ENCODE measurements at regions not wholly inside any gene's neighbourhood (a gene's known extent, or its start where the extent isn't known, plus 50 kb on each side); places are given as distances from the start of the nearest gene placed in this dataset.

DNA sequence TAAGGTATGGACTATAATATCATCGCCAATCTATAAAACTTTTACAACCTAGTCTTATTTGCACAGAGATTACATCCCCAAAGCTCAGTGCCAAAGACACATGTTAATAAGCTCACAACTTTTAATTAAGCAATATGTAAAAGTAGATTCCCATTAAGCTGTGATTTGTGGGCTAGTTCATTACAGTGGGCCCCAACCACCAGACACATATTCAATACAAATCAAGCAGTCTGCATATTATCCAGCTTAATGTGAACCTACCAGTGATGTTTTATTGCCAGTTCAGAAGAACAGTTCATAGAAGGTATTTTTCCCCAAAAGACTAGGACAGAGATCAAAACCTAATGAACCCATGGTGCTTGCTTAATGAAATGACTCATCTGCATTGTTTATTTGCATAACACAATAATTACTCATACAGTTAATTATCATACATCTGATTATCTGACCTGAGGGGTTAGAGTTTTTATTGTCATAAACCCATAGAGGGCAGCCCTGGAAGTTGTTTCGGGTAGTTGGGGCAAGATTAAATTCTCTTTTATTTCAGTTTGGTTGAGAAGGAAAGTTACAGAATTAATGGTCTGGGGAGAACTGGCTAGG, 831.0 kb downstream of the TFAP2A start:
- Mint-ChIP-seq H3K27me3 (ENCODE audit: low read depth in 3 of 3) (no peaks in the 10 kb centered on the region), H3K4me3 (no peak overlapping the region), H3K36me3 (no peaks in the 10 kb centered on the region), H3K4me1 (no peaks in the 10 kb centered on the region), H3K9me3 (peaks cover 0 to 5% (median 2%) of the 10 kb centered on the region in 7 donors), H3K27ac (no peak overlapping the region)
- Histone ChIP-seq H3K9me3 (replicated peaks in 1 of 2; ENCODE audit: control insufficient read depth in 1 of 2, insufficient read depth in 1 of 2, low read length in 2 of 2) (no peaks in the 10 kb centered on the region), H4K20me1 (ENCODE audit: insufficient read depth, low read length) (no peaks in the 10 kb centered on the region), H2AFZ (ENCODE audit: insufficient read depth, low read depth, low read length, poor library complexity, severe bottlenecking) (no peak overlapping the region), H3K27ac (ENCODE audit: low read depth in 1 of 2, low read length in 2 of 2) (no peak overlapping the region), H3K4me2 (replicated peaks; ENCODE audit: extremely low read depth, low read length, poor library complexity, severe bottlenecking) (no peak overlapping the region), H3K36me3 (replicated peaks in 1 of 2; ENCODE audit: control insufficient read depth in 1 of 2, insufficient read depth in 2 of 2, low read length in 2 of 2) (no peaks in the 10 kb centered on the region), H3K4me1 (ENCODE audit: control insufficient read depth in 1 of 2, insufficient read depth in 2 of 2, low read length in 2 of 2) (no peaks in the 10 kb centered on the region), H3K79me2 (ENCODE audit: insufficient read depth, low read length) (no peaks in the 10 kb centered on the region), H3K9ac (ENCODE audit: insufficient read depth, low read length, poor library complexity, severe bottlenecking) (no peak overlapping the region), H3K27me3 (ENCODE audit: control insufficient read depth in 2 of 2, insufficient read depth in 2 of 2, low read length in 2 of 2) (no peaks in the 10 kb centered on the region), H3K4me3 (replicated peaks in 1 of 3; ENCODE audit: low read depth in 2 of 3, low read length in 3 of 3) (no peak overlapping the region)
- TF ChIP-seq, protein P1, sequence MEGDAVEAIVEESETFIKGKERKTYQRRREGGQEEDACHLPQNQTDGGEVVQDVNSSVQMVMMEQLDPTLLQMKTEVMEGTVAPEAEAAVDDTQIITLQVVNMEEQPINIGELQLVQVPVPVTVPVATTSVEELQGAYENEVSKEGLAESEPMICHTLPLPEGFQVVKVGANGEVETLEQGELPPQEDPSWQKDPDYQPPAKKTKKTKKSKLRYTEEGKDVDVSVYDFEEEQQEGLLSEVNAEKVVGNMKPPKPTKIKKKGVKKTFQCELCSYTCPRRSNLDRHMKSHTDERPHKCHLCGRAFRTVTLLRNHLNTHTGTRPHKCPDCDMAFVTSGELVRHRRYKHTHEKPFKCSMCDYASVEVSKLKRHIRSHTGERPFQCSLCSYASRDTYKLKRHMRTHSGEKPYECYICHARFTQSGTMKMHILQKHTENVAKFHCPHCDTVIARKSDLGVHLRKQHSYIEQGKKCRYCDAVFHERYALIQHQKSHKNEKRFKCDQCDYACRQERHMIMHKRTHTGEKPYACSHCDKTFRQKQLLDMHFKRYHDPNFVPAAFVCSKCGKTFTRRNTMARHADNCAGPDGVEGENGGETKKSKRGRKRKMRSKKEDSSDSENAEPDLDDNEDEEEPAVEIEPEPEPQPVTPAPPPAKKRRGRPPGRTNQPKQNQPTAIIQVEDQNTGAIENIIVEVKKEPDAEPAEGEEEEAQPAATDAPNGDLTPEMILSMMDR (IDR thresholded peaks at IDR 0.05) = no peak
- DNase-seq = no peak
- 86% methylated on average over 1 of the region's 2 CpGs for WGBS (ENCODE audit: insufficient coverage)
- intact Hi-C loops (cut with micrococcal nuclease) = no loop called here

DNA sequence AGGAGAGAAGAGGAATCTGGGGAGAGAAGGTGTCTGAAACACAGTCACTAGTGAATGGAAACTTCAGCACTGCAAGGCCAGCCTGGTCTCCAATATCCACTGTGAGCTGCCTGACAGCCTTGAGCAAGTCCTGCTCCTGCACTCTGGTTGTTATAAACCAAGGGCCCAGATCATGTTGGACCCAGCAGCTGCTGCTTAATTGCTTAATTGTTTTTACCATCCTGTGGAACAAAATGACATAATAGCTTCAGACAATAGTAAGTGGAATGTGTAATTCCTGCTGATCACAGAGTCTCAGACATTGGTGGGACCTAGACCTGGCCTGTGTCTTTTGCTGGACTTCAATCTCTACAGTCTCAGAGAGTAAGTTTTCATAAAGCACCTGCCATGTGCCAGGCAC, 833.7 kb downstream of the TFAP2A start:
- no peak overlapping the region for H3K4me3 Mint-ChIP-seq

More for the DNA sequence above, 833.7 kb downstream of the TFAP2A start:
- H3K36me3 Mint-ChIP-seq = no peaks in the 10 kb centered on the region
- H3K27ac ChIP-seq (ENCODE audit: low read depth in 1 of 2, low read length in 2 of 2) = no peak overlapping the region
- intact Hi-C loops (cut with micrococcal nuclease) = no loop called here
- TF ChIP-seq, protein P1 (IDR thresholded peaks at IDR 0.05) = no peak
- no peaks in the 10 kb centered on the region for H3K79me2 ChIP-seq (ENCODE audit: insufficient read depth, low read length)
- H3K27ac Mint-ChIP-seq = no peak overlapping the region
- H3K9me3 Mint-ChIP-seq = peaks cover 0 to 6% (median 0%) of the 10 kb centered on the region in 7 donors
- no peak overlapping the region for H3K4me3 ChIP-seq (replicated peaks in 1 of 3; ENCODE audit: low read depth in 2 of 3, low read length in 3 of 3)
- H3K4me1 Mint-ChIP-seq = no peaks in the 10 kb centered on the region
- H2AFZ ChIP-seq (ENCODE audit: insufficient read depth, low read depth, low read length, poor library complexity, severe bottlenecking) = no peak overlapping the region
- H3K4me1 ChIP-seq (ENCODE audit: control insufficient read depth in 1 of 2, insufficient read depth in 2 of 2, low read length in 2 of 2) = no peaks in the 10 kb centered on the region
- no peaks in the 10 kb centered on the region for H3K27me3 Mint-ChIP-seq (ENCODE audit: low read depth in 3 of 3)
- no peaks in the 10 kb centered on the region for H3K27me3 ChIP-seq (ENCODE audit: control insufficient read depth in 2 of 2, insufficient read depth in 2 of 2, low read length in 2 of 2)
- H3K36me3 ChIP-seq (replicated peaks in 1 of 2; ENCODE audit: control insufficient read depth in 1 of 2, insufficient read depth in 2 of 2, low read length in 2 of 2) = no peaks in the 10 kb centered on the region
- H3K9ac ChIP-seq (ENCODE audit: insufficient read depth, low read length, poor library complexity, severe bottlenecking) = no peak overlapping the region
- H4K20me1 ChIP-seq (ENCODE audit: insufficient read depth, low read length) = no peaks in the 10 kb centered on the region
- no peaks in the 10 kb centered on the region for H3K9me3 ChIP-seq (replicated peaks in 1 of 2; ENCODE audit: control insufficient read depth in 1 of 2, insufficient read depth in 1 of 2, low read length in 2 of 2)
- no peak for DNase-seq
- no peak overlapping the region for H3K4me2 ChIP-seq (replicated peaks; ENCODE audit: extremely low read depth, low read length, poor library complexity, severe bottlenecking)
